ENCODE measurements at regions not wholly inside any gene's neighbourhood (a gene's known extent, or its start where the extent isn't known, plus 50 kb on each side); places are given as distances from the start of the nearest gene placed in this dataset.
"Not testable (repeated sequence)": the region's sequence is repeated elsewhere in the genome, so short reads cannot be mapped to it uniquely, and the experiment has no call there.

DNA sequence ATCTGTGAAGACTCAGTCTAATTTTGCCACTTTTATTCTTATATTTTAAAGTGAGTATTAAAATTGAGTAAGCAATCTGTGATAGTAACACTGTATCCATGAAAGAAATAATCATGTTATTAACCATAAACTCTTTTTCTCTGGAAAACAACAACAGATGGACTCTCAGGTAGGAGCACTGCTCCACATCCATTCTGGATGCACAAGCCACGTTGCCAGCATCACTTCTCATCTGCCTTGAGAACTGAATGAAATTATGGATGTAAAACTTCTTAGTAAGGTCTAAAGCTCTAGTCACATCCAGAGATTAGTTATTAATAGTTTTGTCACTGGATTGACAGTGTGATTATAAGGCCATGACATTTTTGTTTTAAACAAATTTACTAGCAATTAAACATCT lies 489.1 kb upstream of the SYT1 start:
- TF ChIP-seq CTCF (IDR thresholded peaks at IDR 0.05) (no peak), ZFX (IDR thresholded peaks at IDR 0.05; ENCODE audit: borderline replicate concordance) (no peak)
- H3K27ac ChIP-seq, result no peak overlapping the region

- TF ChIP-seq CTCF (IDR thresholded peaks at IDR 0.05), result no peak
- no peak overlapping the region for H3K27ac ChIP-seq
Observed at GRCh38 chr12:78376257-78376656, 488.3 kb upstream of the SYT1 start.

DNA sequence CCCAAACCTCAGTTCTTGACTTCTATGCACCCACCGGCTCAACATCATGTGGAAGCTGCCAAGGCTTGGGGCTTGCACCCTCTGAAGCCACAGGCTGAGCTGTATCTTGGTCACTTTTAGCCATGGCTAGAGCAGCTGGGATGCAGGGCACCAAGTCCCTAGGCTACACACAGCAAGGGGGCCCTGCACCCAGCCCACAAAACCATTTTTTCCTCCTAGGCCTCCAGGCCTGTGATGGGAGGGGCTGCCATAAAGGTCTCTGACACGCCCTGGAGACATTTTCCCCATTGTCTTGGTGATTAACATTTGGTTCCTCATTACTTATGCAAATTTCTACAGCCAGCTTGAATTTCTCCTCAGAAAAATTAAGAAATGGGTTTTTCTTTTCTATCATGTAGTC lies 485.5 kb upstream of the SYT1 start:
- not testable (repeated sequence) for H3K27ac ChIP-seq

- H3K27ac ChIP-seq, result no peak overlapping the region
- TF ChIP-seq ZFX (IDR thresholded peaks at IDR 0.05; ENCODE audit: borderline replicate concordance) (no peak), CTCF (IDR thresholded peaks at IDR 0.05) (no peak)
Observed at GRCh38 chr12:78383414-78383813, 481.2 kb upstream of the SYT1 start.

- no peak overlapping the region for H3K27ac ChIP-seq
- no peak for TF ChIP-seq CTCF (IDR thresholded peaks at IDR 0.05)
- no peak for TF ChIP-seq ZFX (IDR thresholded peaks at IDR 0.05; ENCODE audit: borderline replicate concordance)
Observed at GRCh38 chr12:78384541-78384940, 480.0 kb upstream of the SYT1 start.

GRCh38 chr12:78385541-78385940 lies 479.0 kb upstream of the SYT1 start:
- TF ChIP-seq ZFX (IDR thresholded peaks at IDR 0.05; ENCODE audit: borderline replicate concordance) (no peak), CTCF (IDR thresholded peaks at IDR 0.05) (no peak)
- no peak overlapping the region for H3K27ac ChIP-seq

DNA sequence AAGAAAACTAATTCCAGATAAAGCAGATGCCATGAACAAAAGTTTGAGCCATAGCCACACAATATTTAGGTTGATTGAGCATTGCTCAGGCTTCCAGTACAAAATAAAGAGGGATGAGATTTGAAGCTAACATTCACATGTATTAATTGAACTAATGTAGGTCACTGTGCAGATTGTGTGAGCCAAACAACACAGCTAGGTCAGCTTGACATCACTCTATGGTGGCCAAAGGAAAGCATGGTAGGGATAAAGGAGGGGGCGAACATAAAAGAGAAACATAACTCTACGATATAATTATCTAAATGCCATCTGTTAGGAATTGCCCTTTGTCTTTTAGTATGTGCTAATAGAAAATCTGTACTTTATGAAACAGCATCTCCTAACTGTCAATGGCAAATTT lies 477.7 kb upstream of the SYT1 start:
- H3K27ac ChIP-seq, result no peak overlapping the region
- TF ChIP-seq CTCF (IDR thresholded peaks at IDR 0.05) (no peak), ZFX (IDR thresholded peaks at IDR 0.05; ENCODE audit: borderline replicate concordance) (no peak)

DNA sequence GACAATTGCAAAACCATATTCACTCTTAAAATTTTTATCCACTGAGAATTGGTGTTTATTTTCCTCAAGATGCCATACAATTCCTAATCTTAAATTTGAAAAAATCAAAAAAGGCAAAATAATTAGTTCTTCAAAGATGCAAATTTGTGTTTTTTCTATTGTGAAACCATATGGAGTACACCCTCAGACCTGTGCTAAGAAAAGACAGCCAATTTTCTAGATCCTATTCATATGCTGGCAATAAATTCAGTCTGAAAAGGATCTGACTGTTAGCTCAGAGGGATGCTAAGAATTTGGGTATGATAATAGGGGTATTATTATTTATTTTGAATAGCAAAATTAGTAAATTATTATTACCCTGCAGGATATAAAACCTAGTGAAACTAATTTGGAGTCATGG lies 476.9 kb upstream of the SYT1 start:
- no peak for TF ChIP-seq CTCF (IDR thresholded peaks at IDR 0.05)
- TF ChIP-seq ZFX (IDR thresholded peaks at IDR 0.05; ENCODE audit: borderline replicate concordance), result no peak
- no peak overlapping the region for H3K27ac ChIP-seq

Measured in 22Rv1 (cell line).